Islet precursor cell (in vitro differentiated cells): ENCODE measurements at regions not wholly inside any gene's neighbourhood (a gene's known extent, or its start where the extent isn't known, plus 50 kb on each side); places are given as distances from the start of the nearest gene placed in this dataset.

Experiments used
- DNase-seq: peaks from one replicate; pipeline ENCODE4 v3.0.0-alpha.2; 2018

GRCh38 chr10:30256084-30256483 lies 93.0 kb downstream of the MTPAP start:
- no peak for DNase-seq

- no peak for DNase-seq
These were observed 94.2 kb downstream of the MTPAP start for GRCh38 chr10:30254926-30255325.

- DNase-seq = no peak
These were observed 100.3 kb downstream of the MTPAP start for GRCh38 chr10:30248728-30249127.

- DNase-seq = no peak
These were observed 101.4 kb downstream of the MTPAP start for GRCh38 chr10:30247704-30248103.

- no peak for DNase-seq
These were observed 107.5 kb downstream of the MTPAP start for GRCh38 chr10:30241422-30242110.

- DNase-seq = no peak
These were observed 110.2 kb downstream of the MTPAP start for GRCh38 chr10:30238836-30239235.

GRCh38 chr10:30233186-30233959 lies 115.7 kb downstream of the MTPAP start:
- no peak for DNase-seq

GRCh38 chr10:30231709-30232108 lies 117.4 kb downstream of the MTPAP start:
- no peak for DNase-seq

GRCh38 chr10:30231071-30231652 lies 117.9 kb downstream of the MTPAP start:
- DNase-seq = no peak

- no peak for DNase-seq
These were observed 119.5 kb downstream of the MTPAP start for GRCh38 chr10:30229536-30229935.

GRCh38 chr10:30228417-30229036 lies 120.6 kb downstream of the MTPAP start:
- no peak for DNase-seq

- no peak for DNase-seq
These were observed 121.6 kb downstream of the MTPAP start for GRCh38 chr10:30227481-30227880.

- DNase-seq = no peak
These were observed 128.9 kb downstream of the MTPAP start for GRCh38 chr10:30219971-30220751.

GRCh38 chr10:30216821-30217220 lies 132.3 kb downstream of the MTPAP start:
- no peak for DNase-seq

GRCh38 chr10:30215623-30216022 lies 133.5 kb downstream of the MTPAP start:
- no peak for DNase-seq

GRCh38 chr10:30215141-30215540 lies 133.9 kb downstream of the MTPAP start:
- DNase-seq = no peak

GRCh38 chr10:30210296-30210695 lies 138.8 kb downstream of the MTPAP start:
- DNase-seq = no peak

GRCh38 chr10:30208330-30208729 lies 140.7 kb downstream of the MTPAP start:
- no peak for DNase-seq

GRCh38 chr10:30207485-30208052 lies 141.5 kb downstream of the MTPAP start:
- peak; percentile 94 for DNase-seq

- DNase-seq = no peak
These were observed 140.6 kb upstream of the JCAD start for GRCh38 chr10:30200017-30200415.

- peak; percentile 71 for DNase-seq
These were observed 140.1 kb upstream of the JCAD start for GRCh38 chr10:30199376-30200016.

GRCh38 chr10:30197186-30197585 lies 137.8 kb upstream of the JCAD start:
- peak; percentile 91 for DNase-seq
